Heart left ventricle (tissue), 13 donors: ENCODE measurements at regions not wholly inside any gene's neighbourhood (a gene's known extent, or its start where the extent isn't known, plus 50 kb on each side); places are given as distances from the start of the nearest gene placed in this dataset.

Experiments used
- CTCF ChIP-seq, 12 donors: fragments of 200-600 bp; sonication (generic) in 4 of 12; IDR thresholded peaks; one replicate each; pipeline versions ENCODE4 v1.5.0 to v1.8.0; 2018 to 2022; ENCODE audit warnings: antibody characterized with exemption in 12 of 12, mild to moderate bottlenecking in 5 of 12
- POLR2A ChIP-seq, 2 donors: fragments of 450-650 bp; IDR thresholded peaks; one replicate each; pipeline ENCODE4 v1.6.1; 2017; ENCODE audit warnings: antibody characterized with exemption in 2 of 2, mild to moderate bottlenecking in 2 of 2, moderate library complexity in 2 of 2
- donor health status: ischemic (EF 13 %, LVEDD 7.1; RV severe dilation, severe dysfunction).
- donor health status: DM: no; HTN: yes; CAD: no.
- donor health status: DM: no; HTN: no; CAD: no.
- donor health status: ischemic (EF 25% LVEDD 6.9; RV normal size, moderate dysfunction).
- donor health status: ischemic (EF 25% LVEDD 5.7; RV mildly dilated, moderate dysfunction).
- donor health status: ischemic (EF 35%, LVEDD 5.7; RV mildly dilated, moderate dysfunction).
- donor health status: nonischemic (EF 11% LVEDD 7.7; RV severe dilation, severe dysfunction).
- donor health status: DM: yes; HTN: yes; CAD: no.
- donor health status: PGD.
- donor health status: ischemic (EF 29% LVEDD 5.4; RV normal size, mild dysfunction).
- donor health status: nonischemic (EF 23%, LVEDD 6.1; RV moderate dilation, normal function).

GRCh38 chr11:133698654-133699053 is 146.7 kb downstream of the SPATA19 start:
- no peak for TF ChIP-seq CTCF (IDR thresholded peaks at IDR 0.05)
- TF ChIP-seq POLR2A (IDR thresholded peaks at IDR 0.05), result no peak
